ENCODE measurements at regions not wholly inside any gene's neighbourhood (a gene's known extent, or its start where the extent isn't known, plus 50 kb on each side); places are given as distances from the start of the nearest gene placed in this dataset.

DNA sequence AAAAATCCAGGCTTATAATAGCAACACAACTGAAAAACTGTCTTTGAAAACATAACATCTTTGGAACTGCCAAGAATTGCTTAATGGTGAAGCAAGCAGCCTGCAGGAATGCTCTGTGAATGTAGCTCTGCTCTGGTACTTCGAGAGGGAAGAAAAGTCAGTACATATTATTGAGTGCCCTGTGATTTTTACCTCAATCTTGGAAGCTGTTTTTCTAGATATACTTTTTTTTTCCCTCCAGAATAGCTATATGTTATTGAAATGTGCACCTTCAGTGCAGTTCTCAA lies 508.1 kb downstream of the PCNX1 start:
- no peak for TF ChIP-seq CTCF (IDR thresholded peaks at IDR 0.05)
- ATAC-seq (ENCODE audit: low FRiP score) (no peak), DNase-seq (ENCODE audit: low spot score) (no peak)

DNA sequence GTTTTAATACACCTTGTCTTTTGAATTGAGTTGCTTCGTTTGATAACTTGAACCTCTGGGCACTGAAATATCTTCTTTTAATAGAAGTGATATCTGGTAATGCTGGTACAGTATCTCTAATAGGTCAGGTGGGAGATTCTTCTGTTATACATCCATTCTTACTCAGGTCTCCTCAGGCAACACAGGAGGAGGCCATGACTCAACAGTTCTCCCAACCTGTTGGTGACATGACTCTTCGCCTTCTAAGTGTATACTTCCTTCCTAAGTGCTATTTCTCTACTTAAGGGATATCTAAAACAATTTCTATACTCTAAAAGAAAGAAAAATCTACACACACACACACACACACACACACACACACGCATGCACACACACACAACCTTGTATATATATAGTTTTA lies 509.1 kb downstream of the PCNX1 start:
- ATAC-seq (ENCODE audit: low FRiP score) (no peak), DNase-seq (ENCODE audit: low spot score) (no peak)
- no peak for TF ChIP-seq CTCF (IDR thresholded peaks at IDR 0.05)

DNA sequence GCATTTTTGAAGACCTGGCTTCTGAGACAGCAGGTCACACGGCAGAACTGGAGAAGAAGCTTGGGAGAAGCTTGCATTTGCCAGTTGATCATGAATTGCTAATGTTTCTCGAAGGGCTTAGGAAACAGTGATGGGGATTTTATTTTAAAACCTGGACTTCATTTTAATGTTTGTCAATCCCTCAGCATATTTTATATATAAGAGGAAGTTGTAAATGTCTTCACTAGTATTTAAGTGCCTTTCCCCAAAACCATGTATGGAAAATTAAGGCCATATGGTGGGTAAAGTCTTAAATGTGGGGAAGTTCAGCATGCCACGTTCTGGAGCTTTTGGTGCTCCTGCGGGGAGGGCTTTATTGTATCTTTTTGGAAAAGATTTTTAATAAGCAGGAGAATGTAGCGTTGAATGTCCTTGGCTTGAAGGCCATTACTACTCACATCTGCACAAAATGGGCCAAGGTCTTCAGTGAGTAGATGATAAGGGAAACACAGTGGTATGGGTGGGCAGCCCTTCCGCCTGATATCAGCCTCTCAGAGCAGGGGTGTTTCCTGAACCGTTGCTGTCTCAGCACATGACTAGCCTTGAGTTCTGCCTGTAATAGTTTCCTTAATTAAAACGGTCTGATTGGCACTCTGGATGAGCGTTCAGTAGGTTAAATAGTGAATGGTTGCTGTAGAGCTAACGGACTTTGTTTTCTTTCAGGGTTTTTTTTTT lies 511.4 kb downstream of the PCNX1 start:
- TF ChIP-seq CTCF (IDR thresholded peaks at IDR 0.05), result no peak
- ATAC-seq (ENCODE audit: low FRiP score) (no peak), DNase-seq (ENCODE audit: low spot score) (no peak)

GRCh38 chr14:71423481-71423880 lies 508.7 kb upstream of the RGS6 start:
- ATAC-seq (ENCODE audit: low FRiP score) (no peak), DNase-seq (ENCODE audit: low spot score) (no peak)
- TF ChIP-seq CTCF (IDR thresholded peaks at IDR 0.05), result no peak

- DNase-seq (ENCODE audit: low spot score) (no peak), ATAC-seq (ENCODE audit: low FRiP score) (no peak)
- no peak for TF ChIP-seq CTCF (IDR thresholded peaks at IDR 0.05)
Measured at GRCh38 chr14:71424941-71425340, 507.3 kb upstream of the RGS6 start.

DNA sequence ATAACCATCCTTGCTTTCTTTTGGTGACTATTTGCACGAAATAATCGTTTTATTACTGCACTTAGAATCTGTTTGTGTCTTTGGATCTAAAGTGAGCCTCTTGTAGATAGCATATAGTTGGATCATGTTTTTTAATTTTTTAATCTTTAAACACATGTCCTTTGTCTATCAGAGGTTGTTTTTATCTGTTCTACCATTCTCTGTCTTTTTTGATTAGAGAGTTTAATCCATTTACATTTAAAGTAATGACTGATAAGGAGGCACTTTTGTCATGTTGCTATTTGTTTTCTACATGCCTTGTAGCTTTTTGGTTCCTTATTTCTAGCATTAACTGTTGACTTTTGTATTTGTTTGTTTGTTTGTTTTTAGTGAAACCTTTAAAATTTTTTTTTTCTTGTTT lies 506.2 kb upstream of the RGS6 start:
- DNase-seq (ENCODE audit: low spot score) (no peak), ATAC-seq (ENCODE audit: low FRiP score) (no peak)
- no peak for TF ChIP-seq CTCF (IDR thresholded peaks at IDR 0.05)

DNA sequence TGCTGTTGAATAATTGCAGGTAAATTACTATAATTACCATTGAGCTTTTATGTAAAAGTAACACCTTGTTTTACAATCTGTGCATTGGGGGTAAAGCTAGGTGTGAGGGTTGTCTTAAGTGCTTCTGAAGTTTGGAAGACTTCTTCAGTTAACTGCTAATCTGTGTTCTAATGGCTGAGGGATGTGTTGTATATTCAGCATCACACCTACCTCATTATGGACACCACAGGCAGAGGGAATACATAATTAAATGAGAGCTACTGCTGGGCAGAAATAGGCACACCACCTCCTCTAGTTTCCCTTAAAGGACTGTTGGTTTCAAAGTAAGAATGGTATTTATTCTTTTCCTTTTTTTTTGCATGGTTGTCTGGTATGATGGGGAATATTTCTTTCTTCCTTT lies 502.3 kb upstream of the RGS6 start:
- no peak for ATAC-seq (ENCODE audit: low FRiP score)
- DNase-seq (ENCODE audit: low spot score), result no peak
- no peak for TF ChIP-seq CTCF (IDR thresholded peaks at IDR 0.05)
